NCI-H146 treated with DMSO at 0.1 percent for 48 hours (cell line): ENCODE measurements at regions not wholly inside any gene's neighbourhood (a gene's known extent, or its start where the extent isn't known, plus 50 kb on each side); places are given as distances from the start of the nearest gene placed in this dataset.

ENCODE experiments used
- DNase-seq: peaks from one replicate; lab custom pipeline; 2025; ENCODE audit not compliant: unreplicated experiment; lab: John Stamatoyannopoulos, UW

DNA sequence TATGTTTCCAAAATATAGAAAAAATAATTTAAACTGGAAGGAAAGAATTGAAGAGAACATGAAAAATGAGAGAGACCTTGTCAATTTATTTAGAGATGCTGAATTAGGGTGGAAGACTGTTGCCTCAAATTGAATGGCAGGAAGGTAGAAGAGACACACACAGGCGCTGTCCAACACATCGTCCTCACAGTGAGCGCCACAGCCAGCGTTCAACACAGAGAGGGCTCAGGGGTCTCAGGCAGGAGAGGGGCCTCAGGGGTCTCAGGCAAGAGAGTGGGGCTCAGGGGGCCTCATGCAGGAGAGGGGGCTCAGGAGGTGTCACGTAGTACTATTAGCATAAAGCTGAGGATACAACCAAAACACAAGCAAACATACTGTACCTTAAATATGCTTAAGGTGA lies 65.7 kb downstream of the TMEM18 start:
- DNase-seq: no peak

- no peak for DNase-seq
These were observed 66.7 kb downstream of the TMEM18 start for GRCh38 chr2:610491-610890.

- DNase-seq: no peak
These were observed 67.3 kb downstream of the TMEM18 start for GRCh38 chr2:609881-610280.

DNA sequence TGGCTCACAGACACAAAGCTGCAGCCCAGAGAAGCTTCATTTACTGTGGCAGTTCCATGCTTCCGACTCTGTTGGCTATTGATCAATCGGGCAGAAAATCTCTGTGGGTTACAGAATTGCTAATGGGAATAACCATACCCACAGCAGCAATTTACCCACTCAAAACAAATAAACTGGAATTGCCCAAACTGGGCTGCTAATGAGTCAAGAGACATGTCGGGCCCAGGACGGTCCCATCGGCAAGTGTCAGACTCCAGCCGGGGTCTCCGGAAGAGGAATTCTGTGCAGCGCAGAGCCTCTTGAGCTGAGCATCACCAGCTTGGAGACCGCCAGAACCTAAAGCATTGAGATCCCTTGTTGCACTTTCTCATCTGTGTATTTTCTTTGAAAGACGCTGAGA lies 67.8 kb downstream of the TMEM18 start:
- DNase-seq: no peak

DNA sequence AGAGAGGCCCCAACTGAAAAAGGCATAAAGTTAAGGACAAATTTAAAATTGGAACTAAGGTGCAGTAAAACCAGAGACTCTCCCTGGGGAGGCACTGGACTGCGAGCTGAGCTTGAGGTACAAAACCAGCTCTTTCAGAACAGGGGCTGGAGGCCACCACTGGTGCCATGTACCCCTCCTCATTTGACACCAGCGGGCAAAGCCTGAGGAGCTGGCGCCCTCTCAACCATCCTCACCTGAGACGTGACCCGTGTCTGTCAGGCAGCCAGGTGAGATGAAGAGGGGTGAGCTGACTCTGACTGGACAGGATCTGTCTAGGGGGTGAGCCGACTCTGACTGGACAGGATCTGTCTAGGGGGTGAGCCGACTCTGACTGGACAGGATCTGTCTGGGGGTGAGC lies 68.5 kb downstream of the TMEM18 start:
- DNase-seq: no peak

DNA sequence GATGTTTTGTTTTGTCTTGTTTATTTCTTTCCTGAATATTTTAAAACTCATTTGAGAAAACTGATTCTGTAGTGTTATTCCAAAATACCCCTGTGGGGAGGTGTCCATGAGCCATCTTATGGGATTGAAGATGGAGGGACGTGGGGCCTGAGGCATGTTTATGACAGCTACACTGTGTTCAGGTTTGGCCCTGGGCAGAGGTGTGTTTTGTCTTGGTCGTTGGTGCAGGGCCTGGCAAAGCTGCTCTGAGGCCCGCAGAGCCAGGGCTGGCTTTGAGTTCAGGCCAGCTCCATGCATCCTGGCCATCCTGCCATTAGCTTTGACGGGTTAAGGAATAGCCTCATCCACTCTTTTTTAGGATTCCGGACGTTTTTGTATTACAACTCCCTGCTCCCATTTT lies 68.9 kb downstream of the TMEM18 start:
- no peak for DNase-seq

- DNase-seq: no peak
These were observed 69.5 kb downstream of the TMEM18 start for GRCh38 chr2:607709-608108.

DNA sequence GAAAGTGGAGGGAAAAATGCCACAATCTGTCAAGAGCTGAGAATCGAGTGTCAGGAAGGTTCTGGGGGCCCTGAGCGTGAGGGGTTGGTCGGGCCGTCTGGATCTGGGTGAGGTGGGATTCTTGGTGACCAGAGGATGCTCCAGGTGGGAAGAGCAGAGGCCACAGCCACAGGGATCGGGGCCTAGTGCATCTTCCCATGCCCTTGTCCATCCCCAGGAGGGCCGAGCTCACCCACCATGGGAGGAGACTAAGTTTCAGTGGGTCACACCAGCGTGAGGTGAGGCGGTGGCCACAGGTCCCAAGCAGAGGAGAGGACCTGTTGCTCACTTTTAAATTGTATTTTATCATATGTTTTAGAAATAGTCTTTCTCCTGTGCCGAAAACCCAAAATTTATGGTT lies 70.0 kb downstream of the TMEM18 start:
- no peak for DNase-seq

- DNase-seq: no peak
These were observed 71.3 kb downstream of the TMEM18 start for GRCh38 chr2:605674-606608.

DNA sequence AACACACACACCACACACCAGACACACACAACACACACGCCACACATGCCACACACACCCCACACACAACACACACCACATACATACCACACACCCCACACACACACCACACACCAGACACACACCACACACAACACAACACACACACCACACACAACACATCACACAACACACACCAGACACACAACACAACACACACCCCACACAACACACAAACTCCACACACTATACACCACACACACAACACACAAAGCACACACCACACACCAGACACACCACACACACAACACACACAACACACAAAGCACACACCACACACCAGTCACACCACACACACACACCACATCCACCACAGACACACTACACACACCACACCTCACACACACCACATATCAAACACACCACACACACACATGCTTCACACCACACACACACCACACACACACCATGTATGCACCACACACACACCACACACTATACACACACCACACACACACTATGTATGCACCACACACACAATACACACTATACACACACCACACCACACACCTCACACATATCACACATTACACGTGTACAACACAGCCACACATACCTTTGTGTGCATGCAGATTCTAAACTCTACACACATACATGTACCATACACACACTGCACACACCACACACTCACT lies 72.2 kb downstream of the TMEM18 start:
- DNase-seq: no peak

DNA sequence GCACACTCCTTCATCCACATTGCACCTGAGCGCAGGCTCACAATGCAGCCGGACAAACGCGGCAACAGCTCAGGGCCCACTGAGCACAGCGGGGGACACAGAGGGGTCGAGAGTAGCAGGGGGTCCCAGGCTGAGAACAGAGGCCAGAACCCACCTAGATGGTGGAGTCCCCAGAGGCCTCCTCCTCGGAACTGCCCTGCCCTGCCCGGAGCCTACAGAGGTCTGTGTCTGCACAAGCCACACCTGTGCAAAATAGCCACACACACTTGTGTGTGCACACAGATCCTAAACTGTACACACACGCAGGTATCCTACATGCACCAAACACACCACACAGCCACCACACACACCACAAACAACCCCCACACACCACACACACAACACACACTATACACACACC lies 72.8 kb downstream of the TMEM18 start:
- no peak for DNase-seq

- DNase-seq: no peak
These were observed 73.3 kb downstream of the TMEM18 start for GRCh38 chr2:603869-604268.

DNA sequence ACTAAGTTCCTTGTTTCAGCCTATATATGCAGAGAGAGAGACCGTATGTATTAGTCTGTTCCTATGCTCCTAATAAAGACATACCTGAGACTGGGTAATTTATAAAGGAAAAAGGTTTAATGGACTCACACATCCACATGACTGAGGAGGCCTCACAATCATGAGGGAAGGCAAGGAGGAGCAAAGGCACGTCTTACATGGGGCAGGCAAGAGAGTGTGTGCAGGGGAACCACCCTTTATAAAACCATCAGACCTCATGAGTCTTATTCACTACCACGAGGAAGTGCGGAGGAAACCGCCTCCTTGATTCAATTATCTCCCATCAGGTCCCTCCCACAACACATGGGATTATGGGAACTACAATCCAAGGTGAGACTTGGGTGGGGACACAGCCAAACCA lies 73.8 kb downstream of the TMEM18 start:
- DNase-seq: no peak

GRCh38 chr2:602571-603359 lies 74.4 kb downstream of the TMEM18 start:
- no peak for DNase-seq

GRCh38 chr2:601806-602455 lies 75.3 kb downstream of the TMEM18 start:
- no peak for DNase-seq

DNA sequence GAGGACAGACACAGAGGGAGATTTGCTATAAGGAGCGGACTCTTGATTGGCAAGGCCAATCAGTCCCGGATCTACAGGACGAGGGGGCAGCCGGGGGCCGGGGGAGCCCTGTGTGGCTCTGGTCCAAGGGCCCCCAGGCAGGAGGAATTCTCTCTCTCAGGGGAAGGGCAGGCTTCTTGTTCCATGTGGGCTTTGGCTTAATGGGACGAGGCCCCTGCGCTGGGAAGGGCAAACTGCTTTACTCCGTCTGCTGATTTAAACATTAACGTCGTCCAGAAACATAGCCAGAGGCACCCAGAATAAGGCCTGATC lies 75.9 kb downstream of the TMEM18 start:
- DNase-seq: no peak

DNA sequence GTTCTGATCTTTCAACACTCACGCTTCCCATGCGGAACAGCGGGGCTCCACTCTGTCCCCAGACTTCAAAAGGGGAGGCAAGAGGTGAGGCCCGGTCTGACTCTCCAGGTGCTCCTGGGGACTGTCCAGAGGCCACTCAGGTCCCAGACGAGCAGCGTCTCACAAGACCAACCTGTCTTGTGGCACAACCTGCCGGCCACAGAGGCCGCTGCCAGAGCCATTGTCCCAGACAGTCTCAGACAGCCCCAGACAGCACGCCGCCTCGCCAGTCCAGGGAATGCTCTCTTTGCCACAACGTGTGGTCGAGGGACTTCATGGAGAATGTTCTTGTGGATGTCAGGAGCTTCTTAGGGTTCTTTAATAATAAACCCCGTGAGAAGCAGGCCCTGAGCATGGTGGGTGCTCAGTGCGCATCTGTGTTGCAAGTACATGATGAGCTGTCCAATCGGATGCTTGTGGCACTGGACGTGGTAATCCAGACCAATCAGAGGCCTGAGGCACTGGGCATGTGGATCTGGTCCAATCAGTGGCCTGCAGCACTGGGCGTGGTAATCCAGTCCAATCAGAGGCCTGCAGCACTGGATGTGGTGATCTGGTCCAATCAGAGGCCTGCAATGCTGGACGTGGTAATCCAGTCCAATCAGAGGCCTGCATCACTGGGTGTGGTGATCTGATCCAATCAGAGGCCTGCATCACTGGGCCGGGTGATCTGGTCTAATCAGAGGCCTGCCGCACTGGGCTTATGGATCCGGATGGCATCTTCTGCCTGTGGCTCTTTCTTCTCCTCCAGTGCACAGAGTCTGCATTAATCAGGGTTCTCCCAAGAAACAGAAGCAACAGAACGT lies 76.4 kb downstream of the TMEM18 start:
- no peak for DNase-seq

- no peak for DNase-seq
These were observed 77.6 kb downstream of the TMEM18 start for GRCh38 chr2:599601-600000.

DNA sequence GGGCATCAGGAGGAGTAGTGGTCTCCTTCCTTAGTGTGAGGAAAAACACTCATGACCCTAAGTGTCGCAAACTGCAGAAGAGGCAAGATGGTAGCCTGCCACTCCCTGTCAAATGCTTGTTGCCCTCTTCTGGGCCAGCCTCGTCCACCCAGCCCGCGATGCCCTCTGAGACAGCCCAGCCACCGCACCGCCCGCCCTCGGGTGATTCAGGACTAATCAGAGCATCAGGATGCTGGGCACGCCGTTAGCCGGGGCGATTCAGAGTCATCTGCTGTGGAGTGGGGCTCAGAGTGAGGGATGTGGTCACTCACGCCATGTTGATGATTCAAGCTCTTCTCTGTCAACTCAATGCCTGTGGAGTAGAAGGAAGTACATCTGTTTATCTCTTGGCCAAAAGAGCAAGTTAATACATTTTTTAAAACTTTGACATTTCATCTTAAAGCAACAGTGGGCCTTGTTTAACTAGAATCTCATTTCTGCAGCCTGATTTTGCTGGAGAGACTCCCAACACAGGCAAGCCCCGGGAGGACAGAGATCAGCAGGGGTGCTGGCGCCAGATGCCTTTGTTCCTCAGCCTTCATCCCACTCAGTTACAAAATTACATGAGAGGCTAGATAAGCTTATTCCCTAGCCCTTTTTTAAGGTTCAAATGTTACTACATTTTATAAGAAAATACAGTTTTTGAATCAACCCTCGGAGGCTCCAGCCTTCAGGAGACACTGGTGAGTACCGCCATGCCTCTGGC lies 79.0 kb downstream of the TMEM18 start:
- DNase-seq: no peak
